Vagina (tissue), 2 donors: ENCODE measurements at regions not wholly inside any gene's neighbourhood (a gene's known extent, or its start where the extent isn't known, plus 50 kb on each side); places are given as distances from the start of the nearest gene placed in this dataset.

Experiments used
- DNase-seq, 2 donors: peaks; one replicate each; pipeline ENCODE4 v3.0.0-alpha.2; 2017; ENCODE audit errors: extremely low spot score in 2 of 2
- H3K27ac ChIP-seq: fragments of 200-600 bp; sonication (generic); one replicate; pipeline ENCODE4 v1.5.1; 2019
- H3K27me3 ChIP-seq: fragments of 200-600 bp; sonication (generic); one replicate; pipeline ENCODE4 v1.5.1; 2019
- H3K36me3 ChIP-seq, 2 donors: fragments of 200-600 bp; sonication (generic); one replicate each; pipeline ENCODE4 v1.5.1; 2017 to 2019
- H3K4me1 ChIP-seq: fragments of 200-600 bp; sonication (generic); one replicate; pipeline ENCODE4 v1.5.1; 2019
- H3K4me3 ChIP-seq, 2 donors: fragments of 200-600 bp; sonication (generic); 1 replicate in 1 of 2; 2 replicates in 1 of 2; pipeline ENCODE4 v1.5.1; 2016 to 2019
- H3K9me3 ChIP-seq: fragments of 200-600 bp; sonication (generic); one replicate; pipeline ENCODE4 v1.5.1; 2019
- POLR2A ChIP-seq, 2 donors: fragments of 450-650 bp; IDR thresholded peaks; one replicate each; pipeline ENCODE4 v1.6.1; 2017; ENCODE audit warnings: antibody characterized with exemption in 2 of 2, mild to moderate bottlenecking in 2 of 2, moderate library complexity in 2 of 2
- POLR2AphosphoS5 ChIP-seq, 2 donors: sonication (generic); formaldehyde crosslinking; IDR thresholded peaks; one replicate each; pipeline ENCODE4 v1.9.0; 2017; ENCODE audit warnings: antibody characterized with exemption in 2 of 2, mild to moderate bottlenecking in 2 of 2, low read depth in 1 of 2; ENCODE audit not compliant: insufficient read depth in 1 of 2
- intact Hi-C: fragments of 100-400 bp; cut with DNase I; formaldehyde crosslinking; loops from one replicate; pipeline ENCODE4 v1.15.1; 2023
- TF ChIP-seq, protein P1 (sequence below), 3 experiments: fragments of 450-650 bp in 2 of 3; fragments of 200-600 bp in 1 of 3; sonication (generic) in 1 of 3; IDR thresholded peaks; one replicate each; pipeline ENCODE4 v1.5.1; 2017 to 2019; ENCODE audit warnings: antibody characterized with exemption in 3 of 3, mild to moderate bottlenecking in 2 of 3, moderate library complexity in 2 of 3

GRCh38 chr12:124387528-124387911 is 92.6 kb downstream of the RFLNA start:
- Histone ChIP-seq H3K9me3 (no peaks in the 10 kb centered on the region), H3K27ac (peak overlapping the region; percentile 89), H3K27me3 (no peaks in the 10 kb centered on the region), H3K36me3 (peaks cover 0 to 23% of the 10 kb centered on the region in 2 donors), H3K4me1 (peaks cover 80% of the 10 kb centered on the region), H3K4me3 (peak overlapping the region; percentile 56 to 59)
- intact Hi-C loops, result loop anchor here (5.0 kb wide), 1 partner anchor 35 kb away; no protein-coding TSS in a partner anchor
- no peak for DNase-seq
- TF ChIP-seq, protein P1, sequence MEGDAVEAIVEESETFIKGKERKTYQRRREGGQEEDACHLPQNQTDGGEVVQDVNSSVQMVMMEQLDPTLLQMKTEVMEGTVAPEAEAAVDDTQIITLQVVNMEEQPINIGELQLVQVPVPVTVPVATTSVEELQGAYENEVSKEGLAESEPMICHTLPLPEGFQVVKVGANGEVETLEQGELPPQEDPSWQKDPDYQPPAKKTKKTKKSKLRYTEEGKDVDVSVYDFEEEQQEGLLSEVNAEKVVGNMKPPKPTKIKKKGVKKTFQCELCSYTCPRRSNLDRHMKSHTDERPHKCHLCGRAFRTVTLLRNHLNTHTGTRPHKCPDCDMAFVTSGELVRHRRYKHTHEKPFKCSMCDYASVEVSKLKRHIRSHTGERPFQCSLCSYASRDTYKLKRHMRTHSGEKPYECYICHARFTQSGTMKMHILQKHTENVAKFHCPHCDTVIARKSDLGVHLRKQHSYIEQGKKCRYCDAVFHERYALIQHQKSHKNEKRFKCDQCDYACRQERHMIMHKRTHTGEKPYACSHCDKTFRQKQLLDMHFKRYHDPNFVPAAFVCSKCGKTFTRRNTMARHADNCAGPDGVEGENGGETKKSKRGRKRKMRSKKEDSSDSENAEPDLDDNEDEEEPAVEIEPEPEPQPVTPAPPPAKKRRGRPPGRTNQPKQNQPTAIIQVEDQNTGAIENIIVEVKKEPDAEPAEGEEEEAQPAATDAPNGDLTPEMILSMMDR (IDR thresholded peaks at IDR 0.05), result no peak
- TF ChIP-seq POLR2A (IDR thresholded peaks at IDR 0.05), result no peak
- no peak for TF ChIP-seq POLR2AphosphoS5 (IDR thresholded peaks at IDR 0.05; ENCODE audit: insufficient read depth in 1 of 2, low read depth in 1 of 2)

GRCh38 chr12:124386661-124387527 is 92.0 kb downstream of the RFLNA start:
- no peak for DNase-seq
- Histone ChIP-seq H3K27ac (peak overlapping the region; percentile 89), H3K9me3 (no peaks in the 10 kb centered on the region), H3K36me3 (peaks cover 0 to 24% of the 10 kb centered on the region in 2 donors), H3K4me3 (peak overlapping the region; percentile 56 to 59), H3K27me3 (no peaks in the 10 kb centered on the region), H3K4me1 (peaks cover 80% of the 10 kb centered on the region)
- intact Hi-C loops, result loop anchor here (5.0 kb wide), 1 partner anchor 35 kb away; no protein-coding TSS in a partner anchor
- TF ChIP-seq, protein P1 (IDR thresholded peaks at IDR 0.05), result no peak
- TF ChIP-seq POLR2A (IDR thresholded peaks at IDR 0.05) (no peak), POLR2AphosphoS5 (IDR thresholded peaks at IDR 0.05; ENCODE audit: insufficient read depth in 1 of 2, low read depth in 1 of 2) (no peak)

DNA sequence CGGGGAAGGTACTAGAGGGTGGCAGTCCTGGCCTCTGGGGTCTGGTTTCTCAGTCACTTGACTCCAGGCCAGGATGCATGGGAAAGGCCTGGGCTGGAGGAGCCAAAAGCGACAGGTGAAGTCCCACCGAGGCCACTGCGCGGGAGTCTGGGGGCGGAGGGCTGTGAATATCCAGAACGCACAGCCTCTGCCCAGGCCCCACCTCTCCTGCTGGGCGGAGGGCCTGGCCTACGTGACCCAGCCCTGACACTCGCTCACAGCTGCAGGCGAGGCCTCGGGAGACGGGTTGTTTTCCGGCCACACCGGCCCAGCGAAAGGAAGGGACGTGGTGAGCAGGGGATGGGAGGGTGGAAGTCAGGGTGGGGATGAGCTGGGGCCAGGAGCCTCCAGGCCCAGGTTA is 91.2 kb downstream of the RFLNA start:
- Histone ChIP-seq H3K27ac (peak overlapping the region; percentile 89), H3K36me3 (peaks cover 0 to 24% of the 10 kb centered on the region in 2 donors), H3K27me3 (no peaks in the 10 kb centered on the region), H3K4me1 (peaks cover 80% of the 10 kb centered on the region), H3K9me3 (no peaks in the 10 kb centered on the region), H3K4me3 (peak overlapping the region; percentile 1 to 15)
- intact Hi-C loops, result loop anchor here (5.0 kb wide), 1 partner anchor 36 kb away; no protein-coding TSS in a partner anchor
- TF ChIP-seq, protein P1 (IDR thresholded peaks at IDR 0.05), result no peak
- TF ChIP-seq POLR2A (IDR thresholded peaks at IDR 0.05) (no peak), POLR2AphosphoS5 (IDR thresholded peaks at IDR 0.05; ENCODE audit: insufficient read depth in 1 of 2, low read depth in 1 of 2) (no peak)
- DNase-seq, result no peak

DNA sequence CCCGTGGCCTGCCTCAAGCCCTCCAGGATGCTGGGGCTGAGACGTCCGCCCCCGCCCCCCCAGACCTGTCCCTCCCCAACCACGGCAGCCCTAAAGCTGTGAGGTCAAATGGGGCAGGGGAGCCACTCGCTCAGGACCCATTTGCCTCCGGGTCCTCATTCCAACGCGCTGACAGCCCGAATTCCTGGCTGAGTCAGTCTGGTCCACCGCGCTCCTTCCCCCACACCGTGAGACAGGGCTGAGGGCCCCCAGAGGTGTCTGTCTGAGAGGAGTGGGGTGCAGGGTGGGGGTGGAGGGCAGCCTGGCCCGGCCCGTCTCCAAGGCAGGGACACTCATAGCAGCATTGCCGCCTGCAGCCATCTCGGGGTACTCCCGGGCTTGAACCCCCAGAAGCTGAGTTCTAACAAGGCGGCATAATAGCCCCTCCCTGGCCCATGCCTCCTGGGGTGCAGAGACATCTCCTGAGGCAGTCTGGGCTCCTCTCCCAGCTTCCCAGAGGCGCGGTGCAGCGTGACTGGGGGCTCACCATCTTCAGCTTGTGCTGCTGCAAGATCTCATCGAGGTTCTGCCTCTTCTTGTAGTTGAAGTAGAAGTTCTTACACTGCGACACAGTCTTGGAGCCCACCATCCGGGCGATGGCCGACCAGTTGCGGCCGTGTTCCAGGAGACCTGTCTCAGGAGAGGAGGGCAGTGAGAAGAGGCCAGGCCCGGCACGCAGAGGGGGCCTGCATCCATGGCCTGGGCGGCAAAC is 90.5 kb downstream of the RFLNA start:
- peaks cover 80% of the 10 kb centered on the region for H3K4me1 ChIP-seq

More for the DNA sequence above, 90.5 kb downstream of the RFLNA start:
- Histone ChIP-seq H3K27ac (peak overlapping the region; percentile 89), H3K9me3 (no peaks in the 10 kb centered on the region), H3K27me3 (no peaks in the 10 kb centered on the region), H3K36me3 (peaks cover 0 to 24% of the 10 kb centered on the region in 2 donors), H3K4me3 (no peak overlapping the region)
- intact Hi-C loops, result loop anchor here (5.0 kb wide), 1 partner anchor 37 kb away; no protein-coding TSS in a partner anchor
- no peak for DNase-seq
- peak in 1 of 2 donors; percentile 51 for TF ChIP-seq POLR2AphosphoS5 (IDR thresholded peaks at IDR 0.05; ENCODE audit: insufficient read depth in 1 of 2, low read depth in 1 of 2)
- TF ChIP-seq, protein P1 (IDR thresholded peaks at IDR 0.05), result no peak
